CD4-positive, alpha-beta T cell (primary cell): ENCODE measurements at regions not wholly inside any gene's neighbourhood (a gene's known extent, or its start where the extent isn't known, plus 50 kb on each side); places are given as distances from the start of the nearest gene placed in this dataset.

Source experiments
- ATAC-seq: fragments of 200-7000 bp; cut with Tn5 transposase; one replicate; pipeline ENCODE4 v1.10.0; 2022; ENCODE audit warnings: mild to moderate bottlenecking; ENCODE audit not compliant: poor library complexity
- CTCF ChIA-PET: fragments of 350-600 bp; sonication (Branson Sonifier 250); formaldehyde crosslinking; loops from one replicate; lab custom pipeline; 2021; ENCODE audit warnings: antibody characterized with exemption, inconsistent platforms; lab: Charles Lee
- POLR2A ChIA-PET: fragments of 350-600 bp; sonication (Branson Sonifier 250); formaldehyde crosslinking; loops from one replicate; lab custom pipeline; 2021; ENCODE audit warnings: antibody characterized with exemption, inconsistent platforms; lab: Charles Lee
- DNase-seq, 14 experiments: peaks; one replicate each; pipeline ENCODE4 v3.0.0-alpha.2; 2013 to 2020; ENCODE audit warnings: mixed read lengths in 2 of 14
- H3K27ac ChIP-seq, 2 donors: one replicate each; pipeline versions ENCODE4 v1.5.1 to v1.7.0; 2013; ENCODE audit warnings: low read length in 2 of 2, low read depth in 1 of 2, mild to moderate bottlenecking in 1 of 2
- H3K27me3 ChIP-seq, 2 experiments: 1 replicate in 1 of 2; 2 replicates in 1 of 2; pipeline versions ENCODE4 v1.6.1 to v1.7.0; 2013; ENCODE audit warnings: low read length in 2 of 2, control low read depth in 1 of 2, mild to moderate bottlenecking in 1 of 2, moderate library complexity in 1 of 2; ENCODE audit not compliant: insufficient read depth in 2 of 2, control insufficient read depth in 1 of 2
- H3K36me3 ChIP-seq: one replicate; pipeline ENCODE4 v1.6.1; 2013; ENCODE audit warnings: low read length, control low read depth; ENCODE audit not compliant: insufficient read depth
- H3K4me1 ChIP-seq: one replicate; pipeline ENCODE4 v1.6.1; 2013; ENCODE audit warnings: low read length, control low read depth; ENCODE audit not compliant: insufficient read depth
- H3K4me3 ChIP-seq: one replicate; pipeline ENCODE4 v1.5.1; 2013; ENCODE audit warnings: mild to moderate bottlenecking, low read length, moderate library complexity
- H3K9me3 ChIP-seq, 2 experiments: 1 replicate in 1 of 2; 2 replicates in 1 of 2; pipeline versions ENCODE4 v1.6.1 to v1.7.0; 2013; ENCODE audit warnings: low read length in 2 of 2, mild to moderate bottlenecking in 2 of 2, control low read depth in 1 of 2, moderate library complexity in 1 of 2; ENCODE audit not compliant: control insufficient read depth in 1 of 2, insufficient read depth in 1 of 2
- H3K27ac Mint-ChIP-seq: one replicate; pipeline ENCODE4 v1.8.0; 2020; ENCODE audit warnings: mixed read lengths
- H3K27me3 Mint-ChIP-seq: one replicate; pipeline ENCODE4 v1.8.0; 2021; ENCODE audit warnings: mixed read lengths
- H3K36me3 Mint-ChIP-seq: one replicate; pipeline ENCODE4 v1.8.0; 2021; ENCODE audit warnings: low read depth, mixed read lengths
- H3K4me1 Mint-ChIP-seq: one replicate; pipeline ENCODE4 v1.8.0; 2021; ENCODE audit warnings: low read depth, mixed read lengths
- H3K4me3 Mint-ChIP-seq: one replicate; pipeline ENCODE4 v1.8.0; 2020; ENCODE audit warnings: mild to moderate bottlenecking, mixed read lengths
- H3K9me3 Mint-ChIP-seq: one replicate; pipeline ENCODE4 v1.8.0; 2020; ENCODE audit warnings: mixed read lengths
- CTCF ChIP-seq: fragments of 200-600 bp; IDR thresholded peaks from one replicate; pipeline ENCODE4 v1.8.0; 2022; ENCODE audit warnings: antibody characterized with exemption, mild to moderate bottlenecking
- intact Hi-C, 2 experiments: fragments of 100-400 bp; cut with DNase I in 1 of 2; cut with micrococcal nuclease in 1 of 2; formaldehyde crosslinking; loops; one replicate each; pipeline versions ENCODE4 v1.15.1 to v1.9.0; 2023 to 2025; cut with DNase I, micrococcal nuclease

- ChIA-PET POLR2A (no interaction called here), CTCF (no interaction called here)
- Mint-ChIP-seq H3K27ac (no peak overlapping the region), H3K27me3 (no peaks in the 10 kb centered on the region), H3K36me3 (no peaks in the 10 kb centered on the region), H3K4me1 (no peaks in the 10 kb centered on the region), H3K4me3 (no peak overlapping the region), H3K9me3 (peaks cover 4% of the 10 kb centered on the region)
- no peak for DNase-seq
- Histone ChIP-seq H3K27ac (no peak overlapping the region), H3K9me3 (peaks cover 0 to 13% of the 10 kb centered on the region in 2 experiments), H3K4me1 (no peaks in the 10 kb centered on the region), H3K36me3 (no peaks in the 10 kb centered on the region), H3K4me3 (no peak overlapping the region), H3K27me3 (no peaks in the 10 kb centered on the region)
- ATAC-seq: no peak
- TF ChIP-seq CTCF: no peak
- intact Hi-C loops: no loop called here
Measured at GRCh38 chr9:108196332-108197007, 659.3 kb downstream of the ACTL7B start.

GRCh38 chr9:108194154-108194553 is 661.6 kb downstream of the ACTL7B start:
- ChIA-PET CTCF (no interaction called here), POLR2A (no interaction called here)
- intact Hi-C loops: no loop called here
- no peak for TF ChIP-seq CTCF
- H3K27me3 ChIP-seq: no peaks in the 10 kb centered on the region
- no peak for ATAC-seq
- H3K4me1 ChIP-seq: no peaks in the 10 kb centered on the region
- no peaks in the 10 kb centered on the region for H3K4me1 Mint-ChIP-seq
- peaks cover 0 to 13% of the 10 kb centered on the region in 2 experiments for H3K9me3 ChIP-seq
- no peak overlapping the region for H3K27ac Mint-ChIP-seq
- H3K36me3 ChIP-seq: no peaks in the 10 kb centered on the region
- H3K36me3 Mint-ChIP-seq: no peaks in the 10 kb centered on the region
- DNase-seq: no peak
- H3K4me3 Mint-ChIP-seq: no peak overlapping the region
- peaks cover 1% of the 10 kb centered on the region for H3K9me3 Mint-ChIP-seq
- H3K4me3 ChIP-seq: no peak overlapping the region
- H3K27me3 Mint-ChIP-seq: no peaks in the 10 kb centered on the region
- H3K27ac ChIP-seq: no peak overlapping the region

- intact Hi-C loops: no loop called here
Measured at GRCh38 chr9:108193026-108193710, 662.6 kb downstream of the ACTL7B start.

More at GRCh38 chr9:108193026-108193710, 662.6 kb downstream of the ACTL7B start:
- Histone ChIP-seq H3K4me3 (no peak overlapping the region), H3K4me1 (no peaks in the 10 kb centered on the region), H3K27me3 (no peaks in the 10 kb centered on the region), H3K27ac (no peak overlapping the region), H3K36me3 (no peaks in the 10 kb centered on the region), H3K9me3 (peaks cover 0 to 8% of the 10 kb centered on the region in 2 experiments)
- H3K27me3 Mint-ChIP-seq: no peaks in the 10 kb centered on the region
- H3K9me3 Mint-ChIP-seq: peaks cover 2% of the 10 kb centered on the region
- no peak for TF ChIP-seq CTCF
- DNase-seq (no peak), ATAC-seq (no peak)
- CTCF ChIA-PET: no interaction called here
- no peaks in the 10 kb centered on the region for H3K4me1 Mint-ChIP-seq
- H3K27ac Mint-ChIP-seq: no peak overlapping the region
- POLR2A ChIA-PET: no interaction called here
- H3K4me3 Mint-ChIP-seq: no peak overlapping the region
- no peaks in the 10 kb centered on the region for H3K36me3 Mint-ChIP-seq
